ENCODE measurements at regions not wholly inside any gene's neighbourhood (a gene's known extent, or its start where the extent isn't known, plus 50 kb on each side); places are given as distances from the start of the nearest gene placed in this dataset.
"Not testable (repeated sequence)": the region's sequence is repeated elsewhere in the genome, so short reads cannot be mapped to it uniquely, and the experiment has no call there.

DNA sequence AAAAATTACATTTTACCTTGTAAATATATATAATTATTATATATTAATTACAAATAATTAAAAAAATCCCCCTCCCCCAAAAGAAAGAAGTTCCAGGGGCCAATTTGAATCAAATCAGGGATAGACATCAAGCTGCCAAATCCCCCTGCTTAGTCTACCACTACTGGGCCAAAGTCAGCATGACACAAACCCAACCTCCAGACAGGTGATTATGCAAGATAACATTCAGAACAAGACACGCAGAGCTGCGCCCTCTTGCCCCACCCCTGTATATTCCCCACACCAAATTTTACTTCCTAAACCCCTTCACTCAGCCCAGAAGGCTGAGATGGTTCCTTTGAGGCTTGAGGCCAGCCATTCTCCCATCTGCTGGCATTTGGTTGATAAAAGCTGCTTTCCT lies 2059.1 kb upstream of the CDH6 start:
- Histone ChIP-seq H3K4me3 (no peak overlapping the region), H3K36me3 (ENCODE audit: low read depth, missing control alignments) (no peaks in the 10 kb centered on the region), H3K4me1 (no peaks in the 10 kb centered on the region), H3K27ac (no peak overlapping the region), H3K9me3 (no peaks in the 10 kb centered on the region), H3K27me3 (no peaks in the 10 kb centered on the region)
- no peak for TF ChIP-seq POLR2A (IDR thresholded peaks at IDR 0.05)
- TF ChIP-seq, protein P1, sequence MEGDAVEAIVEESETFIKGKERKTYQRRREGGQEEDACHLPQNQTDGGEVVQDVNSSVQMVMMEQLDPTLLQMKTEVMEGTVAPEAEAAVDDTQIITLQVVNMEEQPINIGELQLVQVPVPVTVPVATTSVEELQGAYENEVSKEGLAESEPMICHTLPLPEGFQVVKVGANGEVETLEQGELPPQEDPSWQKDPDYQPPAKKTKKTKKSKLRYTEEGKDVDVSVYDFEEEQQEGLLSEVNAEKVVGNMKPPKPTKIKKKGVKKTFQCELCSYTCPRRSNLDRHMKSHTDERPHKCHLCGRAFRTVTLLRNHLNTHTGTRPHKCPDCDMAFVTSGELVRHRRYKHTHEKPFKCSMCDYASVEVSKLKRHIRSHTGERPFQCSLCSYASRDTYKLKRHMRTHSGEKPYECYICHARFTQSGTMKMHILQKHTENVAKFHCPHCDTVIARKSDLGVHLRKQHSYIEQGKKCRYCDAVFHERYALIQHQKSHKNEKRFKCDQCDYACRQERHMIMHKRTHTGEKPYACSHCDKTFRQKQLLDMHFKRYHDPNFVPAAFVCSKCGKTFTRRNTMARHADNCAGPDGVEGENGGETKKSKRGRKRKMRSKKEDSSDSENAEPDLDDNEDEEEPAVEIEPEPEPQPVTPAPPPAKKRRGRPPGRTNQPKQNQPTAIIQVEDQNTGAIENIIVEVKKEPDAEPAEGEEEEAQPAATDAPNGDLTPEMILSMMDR (IDR thresholded peaks at IDR 0.05), result no peak
- intact Hi-C loops (cut with DNase I; ENCODE audit: low total_unique reads), result no loop called here
- no peak for DNase-seq
- WGBS, 2 donors, result 71 to 73% methylated on average over 2 of the region's 2 CpGs

DNA sequence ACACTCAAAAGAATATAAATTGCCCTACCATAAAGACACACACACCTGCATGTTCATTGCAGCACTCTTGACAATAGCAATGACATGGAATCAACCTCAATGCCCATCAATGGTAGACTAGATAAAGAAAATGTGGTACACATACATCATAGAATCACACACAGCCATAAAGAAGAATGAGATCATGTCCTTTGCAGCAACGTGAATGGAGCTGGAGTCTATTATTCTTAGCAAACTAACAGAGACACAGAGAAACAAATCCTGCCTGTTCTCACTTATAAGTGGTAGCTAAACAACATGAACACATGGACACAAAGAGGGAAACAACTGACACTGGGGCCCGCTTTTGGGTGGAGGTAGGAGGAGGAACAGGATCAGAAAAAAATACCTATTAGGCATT lies 2062.2 kb upstream of the CDH6 start:
- Histone ChIP-seq H3K4me3 (no peak overlapping the region), H3K36me3 (ENCODE audit: low read depth, missing control alignments) (no peaks in the 10 kb centered on the region), H3K27me3 (no peaks in the 10 kb centered on the region), H3K9me3 (no peaks in the 10 kb centered on the region), H3K4me1 (no peaks in the 10 kb centered on the region), H3K27ac (no peak overlapping the region)
- no peak for DNase-seq
- intact Hi-C loops (cut with DNase I; ENCODE audit: low total_unique reads), result no loop called here
- TF ChIP-seq, protein P1 (IDR thresholded peaks at IDR 0.05), result no peak
- WGBS, 2 donors, result 73 to 74% methylated on average over 2 of the region's 2 CpGs

DNA sequence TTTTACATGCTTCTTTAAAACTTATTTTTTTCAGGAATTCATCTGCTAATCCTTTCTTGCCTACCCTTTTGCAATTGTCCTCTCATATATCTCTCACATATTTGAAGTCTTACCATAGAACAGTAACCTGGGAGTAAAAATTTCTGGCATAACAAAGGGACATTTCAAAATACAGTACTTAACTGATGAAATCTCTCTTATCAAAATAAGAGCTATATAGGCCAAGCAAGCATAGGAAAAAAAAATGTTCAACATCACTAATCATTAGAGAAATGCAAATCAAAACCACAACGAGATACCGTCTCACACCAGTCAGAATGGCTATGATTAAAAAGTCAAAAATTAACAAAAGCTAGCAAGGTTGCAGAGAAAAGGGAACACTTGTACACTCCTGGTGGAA lies 2062.7 kb upstream of the CDH6 start:
- Histone ChIP-seq H3K9me3 (no peaks in the 10 kb centered on the region), H3K27me3 (no peaks in the 10 kb centered on the region), H3K4me3 (no peak overlapping the region), H3K27ac (no peak overlapping the region), H3K4me1 (no peaks in the 10 kb centered on the region), H3K36me3 (ENCODE audit: low read depth, missing control alignments) (no peaks in the 10 kb centered on the region)
- intact Hi-C loops (cut with DNase I; ENCODE audit: low total_unique reads), result no loop called here
- 88 to 92% methylated on average over 2 of the region's 2 CpGs for WGBS, 2 donors
- no peak for DNase-seq
- TF ChIP-seq, protein P1 (IDR thresholded peaks at IDR 0.05), result no peak
- TF ChIP-seq POLR2A (IDR thresholded peaks at IDR 0.05), result no peak

DNA sequence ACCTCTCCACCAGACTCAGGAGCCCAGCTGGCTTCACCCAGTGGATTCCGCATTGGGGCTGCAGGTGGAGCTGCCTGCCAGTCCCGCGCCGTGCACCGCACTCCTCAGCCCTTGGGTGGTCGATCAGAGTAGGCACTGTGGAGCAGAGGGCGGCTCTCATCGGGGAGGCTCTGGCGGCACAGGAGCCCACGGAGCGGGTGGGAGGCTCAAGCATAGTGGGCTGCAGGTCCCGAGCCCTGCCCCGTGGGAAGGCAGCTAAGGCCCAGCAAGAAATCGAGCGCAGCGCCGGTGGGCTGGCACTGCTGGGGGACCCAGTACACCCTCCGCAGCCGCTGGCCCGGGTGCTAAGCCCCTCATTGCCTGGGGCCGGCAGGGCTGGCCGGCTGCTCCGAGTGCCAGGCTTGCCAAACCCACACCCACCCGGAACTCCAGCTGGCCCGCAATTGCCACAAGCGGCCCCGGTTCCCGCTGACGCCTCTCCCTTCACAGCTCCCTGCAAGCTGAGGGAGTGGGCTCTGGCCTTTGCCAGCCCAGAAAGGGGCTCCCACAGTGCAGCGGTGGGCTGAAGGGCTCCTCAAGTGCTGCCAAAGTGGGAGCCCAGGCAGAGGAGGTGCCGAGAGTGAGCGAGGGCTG lies 2065.8 kb upstream of the CDH6 start:
- H3K27ac ChIP-seq; H3K4me1 ChIP-seq; H3K9me3 ChIP-seq; H3K27me3 ChIP-seq; intact Hi-C loops (cut with DNase I; ENCODE audit: low total_unique reads); H3K36me3 ChIP-seq (ENCODE audit: low read depth, missing control alignments): not testable (repeated sequence)
- WGBS, 2 donors, result 70 to 100% methylated on average over 1 to 32 of the region's 32 CpGs
- H3K4me3 ChIP-seq, result peak overlapping the region; percentile 22 to 44
- peak; percentile 17 for DNase-seq

DNA sequence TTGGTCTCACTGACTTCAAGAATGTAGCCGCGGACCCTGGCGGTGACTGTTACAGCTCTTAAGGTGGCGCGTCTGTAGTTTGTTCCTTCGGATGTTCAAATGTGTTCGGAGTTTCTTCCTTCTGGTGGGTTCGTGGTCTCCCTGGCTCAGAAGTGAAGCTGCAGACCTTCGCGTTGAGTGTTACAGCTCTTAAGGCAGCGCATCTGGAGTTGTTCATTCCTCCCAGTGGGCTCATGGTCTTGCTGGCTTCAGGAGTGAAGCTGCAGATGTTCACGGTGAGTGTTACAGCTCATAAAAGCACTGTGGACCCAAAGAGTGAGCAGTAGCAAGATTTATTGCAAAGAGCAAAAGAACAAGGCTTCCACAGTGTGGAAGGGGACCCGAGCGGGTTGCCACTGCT lies 2067.0 kb upstream of the CDH6 start:
- H3K9me3 ChIP-seq; H3K36me3 ChIP-seq (ENCODE audit: low read depth, missing control alignments); intact Hi-C loops (cut with DNase I; ENCODE audit: low total_unique reads); H3K4me1 ChIP-seq; H3K27ac ChIP-seq; H3K4me3 ChIP-seq; DNase-seq; H3K27me3 ChIP-seq: not testable (repeated sequence)
- 77 to 80% methylated on average over 14 of the region's 14 CpGs for WGBS, 2 donors

DNA sequence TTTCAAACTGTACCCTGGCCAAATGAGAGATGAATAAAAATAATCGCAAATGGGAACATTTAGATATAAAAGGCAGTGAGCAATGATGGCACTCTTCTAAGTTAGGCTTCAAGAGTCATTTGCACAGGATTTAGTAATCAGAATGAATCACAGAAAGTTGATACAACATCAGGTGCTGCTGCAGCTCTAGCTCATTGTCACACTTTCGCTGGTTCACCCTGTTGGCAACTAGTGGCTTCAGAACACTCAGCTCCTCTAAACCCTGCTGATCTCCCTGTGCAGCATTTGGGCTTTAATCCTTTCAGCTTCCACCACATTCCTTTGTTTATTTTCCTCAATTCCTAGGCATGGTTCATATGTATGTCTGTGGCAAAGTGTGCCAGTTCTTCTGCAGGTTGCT lies 2071.2 kb upstream of the CDH6 start:
- Histone ChIP-seq H3K4me1 (peaks cover 3% of the 10 kb centered on the region), H3K27ac (no peak overlapping the region), H3K27me3 (no peaks in the 10 kb centered on the region), H3K36me3 (ENCODE audit: low read depth, missing control alignments) (no peaks in the 10 kb centered on the region), H3K9me3 (no peaks in the 10 kb centered on the region), H3K4me3 (no peak overlapping the region)
- TF ChIP-seq, protein P1 (IDR thresholded peaks at IDR 0.05), result no peak
- no peak for TF ChIP-seq POLR2A (IDR thresholded peaks at IDR 0.05)
- DNase-seq, result no peak
- intact Hi-C loops (cut with DNase I; ENCODE audit: low total_unique reads), result no loop called here
- WGBS, 2 donors, result 79 to 84% methylated on average over 2 of the region's 2 CpGs

Data from testis (tissue), 2 donors.